Psoas muscle (tissue), 7 donors: ENCODE measurements at regions not wholly inside any gene's neighbourhood (a gene's known extent, or its start where the extent isn't known, plus 50 kb on each side); places are given as distances from the start of the nearest gene placed in this dataset.

Experiments
- ATAC-seq, 4 donors: fragments of 200-7000 bp; cut with Tn5 transposase; one replicate each; pipeline ENCODE4 v1.9.1; 2020; ENCODE audit warnings: moderate library complexity in 3 of 4, mild to moderate bottlenecking in 2 of 4
- DNase-seq, 2 donors: peaks; one replicate each; pipeline ENCODE4 v3.0.0-alpha.2; 2020
- H3K27ac ChIP-seq: fragments of 200-600 bp; one replicate; pipeline ENCODE4 v1.8.0; 2022
- H3K27me3 ChIP-seq, 3 donors: fragments of 200-600 bp in 1 of 3; one replicate each; pipeline versions ENCODE4 v1.6.1 to v1.8.0; 2013 to 2022; ENCODE audit warnings: low read length in 2 of 3, mild to moderate bottlenecking in 2 of 3, moderate library complexity in 1 of 3; ENCODE audit not compliant: insufficient read depth in 3 of 3
- H3K36me3 ChIP-seq, 2 donors: fragments of 200-600 bp in 1 of 2; one replicate each; pipeline versions ENCODE4 v1.6.1 to v1.8.0; 2013 to 2022; ENCODE audit warnings: low read depth in 1 of 2, mild to moderate bottlenecking in 1 of 2, moderate library complexity in 1 of 2; ENCODE audit not compliant: insufficient read depth in 1 of 2
- H3K4me1 ChIP-seq: fragments of 200-600 bp; one replicate; pipeline ENCODE4 v1.8.0; 2022
- H3K4me3 ChIP-seq: fragments of 200-600 bp; one replicate; pipeline ENCODE4 v1.8.0; 2022; ENCODE audit warnings: mild to moderate bottlenecking
- H3K9me3 ChIP-seq: fragments of 200-600 bp; one replicate; pipeline ENCODE4 v1.8.0; 2022
- CTCF ChIP-seq: fragments of 200-600 bp; IDR thresholded peaks from one replicate; pipeline ENCODE4 v1.8.0; 2022; ENCODE audit warnings: antibody characterized with exemption
- WGBS, 3 donors: extraction: QIAGEN DNeasy Blood & Tissue Kit; methylation state at CpG; one replicate each; pipeline versions ENCODE4 v1.1.6 to v1.1.7; 2013; 5-methylcytosine and 5-hydroxymethylcytosine counted together
- intact Hi-C, 2 donors: fragments of 100-400 bp; cut with DNase I; formaldehyde crosslinking; loops; one replicate each; pipeline versions ENCODE4 v1.11.0 to v1.14.2; 2022
- donor health status: healthy with polysubstance abuse.
- donor health status: DM: no; HTN: no; CAD: no; lungs with moderate emphysema.
- donor health status: Bipolar disorder and iron deficiency.
- donor health status: healthy.
- donor health status: DM: yes; HTN: yes; CAD: no.
- donor health status: DM: no; HTN: no; CAD: no.
- donor health status: DM: yes; HTN: yes; CAD: no.

DNA sequence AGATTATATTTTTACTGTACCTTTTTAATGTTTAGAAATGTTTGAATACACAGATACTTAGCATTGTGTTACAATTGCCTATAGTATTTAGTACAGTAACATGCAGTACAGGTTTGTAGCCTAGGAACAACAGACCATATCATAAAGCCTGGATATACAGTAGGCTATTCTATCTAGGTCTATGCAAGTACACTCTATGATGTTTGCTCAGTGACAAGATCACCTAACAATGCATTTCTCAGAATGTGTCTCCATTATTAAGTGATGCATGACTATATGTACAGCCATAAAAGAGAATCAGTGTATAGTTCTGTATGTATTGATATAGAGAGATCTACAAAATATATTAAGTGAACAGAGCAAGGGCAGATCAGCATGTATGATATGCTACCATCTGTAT is 616.4 kb downstream of the XIRP2 start:
- Histone ChIP-seq H3K4me3 (no peak overlapping the region), H3K36me3 (no peaks in the 10 kb centered on the region), H3K9me3 (no peaks in the 10 kb centered on the region), H3K27me3 (no peaks in the 10 kb centered on the region), H3K27ac (no peak overlapping the region), H3K4me1 (no peaks in the 10 kb centered on the region)
- ATAC-seq: no peak
- no peak for DNase-seq
- intact Hi-C loops: no loop called here
- TF ChIP-seq CTCF: no peak

GRCh38 chr2:167504061-167504460 is 615.8 kb downstream of the XIRP2 start:
- no peaks in the 10 kb centered on the region for H3K27me3 ChIP-seq
- no peaks in the 10 kb centered on the region for H3K9me3 ChIP-seq
- no peak for DNase-seq
- no peak for ATAC-seq
- TF ChIP-seq CTCF: no peak
- no peaks in the 10 kb centered on the region for H3K4me1 ChIP-seq
- H3K4me3 ChIP-seq: no peak overlapping the region
- no peaks in the 10 kb centered on the region for H3K36me3 ChIP-seq
- H3K27ac ChIP-seq: no peak overlapping the region
- intact Hi-C loops: no loop called here

DNA sequence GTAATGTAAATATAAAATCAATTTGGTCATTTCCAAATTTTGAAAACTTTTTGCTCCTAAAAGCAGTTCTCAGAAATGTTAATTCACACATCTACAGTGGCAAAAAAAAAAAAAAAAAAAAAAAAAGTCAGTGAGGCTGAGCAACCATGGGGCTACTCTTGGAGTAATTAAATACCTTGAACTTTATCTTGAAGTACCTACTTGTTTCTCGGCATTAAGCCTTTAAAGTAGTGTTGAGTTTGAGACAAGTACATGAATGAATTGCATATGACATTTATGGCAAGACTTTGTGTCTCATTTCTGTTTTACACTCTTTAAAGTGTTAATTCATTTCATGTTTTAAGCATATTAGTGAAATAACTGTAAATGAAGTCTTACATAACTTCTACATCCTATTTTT is 613.3 kb downstream of the XIRP2 start:
- no peaks in the 10 kb centered on the region for H3K4me1 ChIP-seq
- H3K9me3 ChIP-seq: no peaks in the 10 kb centered on the region
- DNase-seq: no peak
- 77 to 95% (median 84%) methylated on average over 1 of the region's 1 CpG for WGBS, 3 donors
- TF ChIP-seq CTCF: no peak
- intact Hi-C loops: no loop called here
- no peak for ATAC-seq
- H3K27me3 ChIP-seq: no peaks in the 10 kb centered on the region
- H3K27ac ChIP-seq: no peak overlapping the region
- no peaks in the 10 kb centered on the region for H3K36me3 ChIP-seq
- no peak overlapping the region for H3K4me3 ChIP-seq

DNA sequence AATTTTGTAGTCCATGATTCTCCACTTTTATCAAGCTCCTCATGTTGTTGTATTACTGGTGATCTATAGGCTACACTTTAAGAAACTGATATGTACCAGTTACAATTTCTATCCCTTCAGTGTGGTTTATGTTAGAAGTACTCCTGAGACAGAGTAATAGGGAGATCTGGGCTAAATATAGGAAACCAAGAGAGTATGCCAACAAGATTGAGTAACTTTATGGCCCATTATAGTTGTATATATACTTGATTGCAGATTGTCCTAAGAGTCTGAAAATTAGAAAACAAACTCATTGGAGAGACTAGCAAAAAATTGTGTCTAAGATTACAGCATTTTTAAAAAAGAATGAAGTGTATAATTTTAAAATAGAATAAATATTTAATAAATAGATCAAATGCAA is 605.6 kb downstream of the XIRP2 start:
- no peaks in the 10 kb centered on the region for H3K4me1 ChIP-seq
- H3K27ac ChIP-seq: no peak overlapping the region
- no peak overlapping the region for H3K4me3 ChIP-seq
- no peaks in the 10 kb centered on the region for H3K9me3 ChIP-seq
- no peaks in the 10 kb centered on the region for H3K36me3 ChIP-seq
- peak in 1 of 4 donors; percentile 50 for ATAC-seq
- TF ChIP-seq CTCF: no peak
- no peak for DNase-seq
- intact Hi-C loops: no loop called here
- H3K27me3 ChIP-seq: no peaks in the 10 kb centered on the region

DNA sequence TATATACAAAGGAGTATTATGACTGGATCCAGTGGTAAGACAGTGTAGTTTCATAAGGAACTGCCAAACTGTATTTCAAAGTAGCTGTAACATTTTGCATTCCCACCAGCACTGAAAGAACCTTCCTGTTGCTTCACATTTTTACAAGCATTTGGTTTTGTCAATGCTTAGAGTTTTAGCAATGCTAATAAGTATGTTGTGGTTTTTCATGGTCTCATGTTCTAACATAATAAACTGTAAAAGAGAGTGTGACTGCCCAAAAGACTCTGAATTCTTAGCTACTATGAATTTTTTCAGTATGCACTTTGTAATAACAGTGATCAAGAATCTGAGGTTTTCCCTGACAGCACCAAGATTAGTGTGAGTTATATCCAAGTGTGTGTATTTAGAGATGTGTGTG is 604.2 kb downstream of the XIRP2 start:
- intact Hi-C loops: no loop called here
- no peaks in the 10 kb centered on the region for H3K9me3 ChIP-seq
- H3K27me3 ChIP-seq: no peaks in the 10 kb centered on the region
- no peak overlapping the region for H3K4me3 ChIP-seq
- TF ChIP-seq CTCF: no peak
- no peak overlapping the region for H3K27ac ChIP-seq
- DNase-seq (no peak), ATAC-seq (no peak)
- peaks cover 7% of the 10 kb centered on the region for H3K4me1 ChIP-seq
- H3K36me3 ChIP-seq: no peaks in the 10 kb centered on the region
